Esophagus squamous epithelium (tissue), 5 donors: ENCODE measurements at regions not wholly inside any gene's neighbourhood (a gene's known extent, or its start where the extent isn't known, plus 50 kb on each side); places are given as distances from the start of the nearest gene placed in this dataset.

Experiments
- DNase-seq: peaks from one replicate; lab custom pipeline; 2025; lab: John Stamatoyannopoulos, UW
- H3K27ac ChIP-seq, 4 donors: fragments of 200-600 bp; sonication (generic); one replicate each; pipeline ENCODE4 v1.5.1; 2016 to 2019; ENCODE audit warnings: mild to moderate bottlenecking in 1 of 4
- H3K27me3 ChIP-seq, 4 donors: fragments of 200-600 bp; sonication (generic); 1 replicate in 3 of 4; 2 replicates in 1 of 4; pipeline versions ENCODE4 v1.5.1 to v1.6.0; 2017 to 2021; ENCODE audit warnings: antibody characterized with exemption in 1 of 4
- H3K36me3 ChIP-seq, 3 donors: fragments of 200-600 bp; sonication (generic); one replicate each; pipeline ENCODE4 v1.5.1; 2016 to 2019
- H3K4me1 ChIP-seq, 3 donors: fragments of 200-600 bp; sonication (generic); one replicate each; pipeline ENCODE4 v1.5.1; 2017 to 2019
- H3K4me3 ChIP-seq, 4 donors: fragments of 200-600 bp; sonication (generic); 1 replicate in 3 of 4; 2 replicates in 1 of 4; pipeline ENCODE4 v1.5.1; 2016 to 2019; ENCODE audit warnings: mild to moderate bottlenecking in 2 of 4, moderate library complexity in 1 of 4
- H3K9me3 ChIP-seq, 3 donors: fragments of 200-600 bp; sonication (generic); one replicate each; pipeline ENCODE4 v1.5.1; 2016 to 2019
- POLR2A ChIP-seq, 4 donors: fragments of 450-650 bp; IDR thresholded peaks; one replicate each; pipeline ENCODE4 v1.6.1; 2017; ENCODE audit warnings: antibody characterized with exemption in 4 of 4, mild to moderate bottlenecking in 4 of 4, moderate library complexity in 3 of 4
- WGBS, 2 donors: methylation state at CpG; one replicate each; pipeline ENCODE4 v1.1.5; 2018; 5-methylcytosine and 5-hydroxymethylcytosine counted together
- intact Hi-C: fragments of 100-400 bp; cut with DNase I; formaldehyde crosslinking; loops from one replicate; pipeline ENCODE4 v1.15.0; 2022
- small RNA-seq, 4 donors: library from RNA; depleted of rRNA; stranded (forward); fragments of <200 nt; gene quantifications; one replicate each; pipeline ENCODE3, GENCODE V24; 2016
- TF ChIP-seq, protein P1 (sequence below), 6 experiments: fragments of 450-650 bp in 4 of 6; fragments of 200-600 bp in 2 of 6; sonication (generic) in 2 of 6; IDR thresholded peaks; one replicate each; pipeline ENCODE4 v1.5.1; 2016 to 2019; ENCODE audit warnings: antibody characterized with exemption in 6 of 6, mild to moderate bottlenecking in 4 of 6, moderate library complexity in 4 of 6
- donor health status: DM: yes; HTN: yes; CAD: no.

DNA sequence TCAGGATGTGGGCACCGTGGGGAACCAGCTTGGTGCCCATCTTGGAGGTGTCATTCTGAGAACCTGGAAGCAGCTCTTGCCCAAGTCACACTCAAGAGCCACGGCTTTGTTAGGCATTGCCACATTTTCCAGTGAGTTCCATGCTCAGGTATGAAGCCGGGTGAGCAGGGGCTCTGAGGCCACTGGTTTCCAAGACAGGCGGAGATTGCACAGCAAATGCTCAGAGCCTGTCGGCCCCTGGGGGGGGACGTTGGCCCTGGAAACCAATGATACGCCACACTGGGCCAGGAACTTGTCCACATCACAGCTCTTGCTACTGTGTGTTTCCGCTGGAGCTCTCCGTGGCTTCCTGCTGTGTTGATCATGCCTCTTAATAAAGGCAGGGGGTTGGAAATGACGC lies 52.5 kb upstream of the SALL3 start:
- Histone ChIP-seq H3K36me3 (no peaks in the 10 kb centered on the region), H3K4me3 (no peak overlapping the region), H3K4me1 (no peaks in the 10 kb centered on the region), H3K27ac (no peak overlapping the region), H3K27me3 (peaks cover 0 to 8% (median 0%) of the 10 kb centered on the region in 4 donors), H3K9me3 (no peaks in the 10 kb centered on the region)
- WGBS, 2 donors, result 60 to 65% methylated on average over 2 to 5 of the region's 10 CpGs
- TF ChIP-seq, protein P1, sequence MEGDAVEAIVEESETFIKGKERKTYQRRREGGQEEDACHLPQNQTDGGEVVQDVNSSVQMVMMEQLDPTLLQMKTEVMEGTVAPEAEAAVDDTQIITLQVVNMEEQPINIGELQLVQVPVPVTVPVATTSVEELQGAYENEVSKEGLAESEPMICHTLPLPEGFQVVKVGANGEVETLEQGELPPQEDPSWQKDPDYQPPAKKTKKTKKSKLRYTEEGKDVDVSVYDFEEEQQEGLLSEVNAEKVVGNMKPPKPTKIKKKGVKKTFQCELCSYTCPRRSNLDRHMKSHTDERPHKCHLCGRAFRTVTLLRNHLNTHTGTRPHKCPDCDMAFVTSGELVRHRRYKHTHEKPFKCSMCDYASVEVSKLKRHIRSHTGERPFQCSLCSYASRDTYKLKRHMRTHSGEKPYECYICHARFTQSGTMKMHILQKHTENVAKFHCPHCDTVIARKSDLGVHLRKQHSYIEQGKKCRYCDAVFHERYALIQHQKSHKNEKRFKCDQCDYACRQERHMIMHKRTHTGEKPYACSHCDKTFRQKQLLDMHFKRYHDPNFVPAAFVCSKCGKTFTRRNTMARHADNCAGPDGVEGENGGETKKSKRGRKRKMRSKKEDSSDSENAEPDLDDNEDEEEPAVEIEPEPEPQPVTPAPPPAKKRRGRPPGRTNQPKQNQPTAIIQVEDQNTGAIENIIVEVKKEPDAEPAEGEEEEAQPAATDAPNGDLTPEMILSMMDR (IDR thresholded peaks at IDR 0.05), result no peak
- no peak for TF ChIP-seq POLR2A (IDR thresholded peaks at IDR 0.05)
- no peak for DNase-seq
- intact Hi-C loops, result no loop called here

GRCh38 chr18:78927616-78928015 lies 52.0 kb upstream of the SALL3 start:
- H3K4me1 ChIP-seq, result no peaks in the 10 kb centered on the region
- no peaks in the 10 kb centered on the region for H3K36me3 ChIP-seq
- no peak for TF ChIP-seq POLR2A (IDR thresholded peaks at IDR 0.05)
- TF ChIP-seq, protein P1 (IDR thresholded peaks at IDR 0.05), result no peak
- H3K27me3 ChIP-seq, result peaks cover 0 to 13% (median 0%) of the 10 kb centered on the region in 4 donors
- intact Hi-C loops, result no loop called here
- WGBS, 2 donors, result 81 to 83% methylated on average over 11 of the region's 11 CpGs
- no peaks in the 10 kb centered on the region for H3K9me3 ChIP-seq
- H3K27ac ChIP-seq, result no peak overlapping the region
- DNase-seq, result no peak
- H3K4me3 ChIP-seq, result no peak overlapping the region

DNA sequence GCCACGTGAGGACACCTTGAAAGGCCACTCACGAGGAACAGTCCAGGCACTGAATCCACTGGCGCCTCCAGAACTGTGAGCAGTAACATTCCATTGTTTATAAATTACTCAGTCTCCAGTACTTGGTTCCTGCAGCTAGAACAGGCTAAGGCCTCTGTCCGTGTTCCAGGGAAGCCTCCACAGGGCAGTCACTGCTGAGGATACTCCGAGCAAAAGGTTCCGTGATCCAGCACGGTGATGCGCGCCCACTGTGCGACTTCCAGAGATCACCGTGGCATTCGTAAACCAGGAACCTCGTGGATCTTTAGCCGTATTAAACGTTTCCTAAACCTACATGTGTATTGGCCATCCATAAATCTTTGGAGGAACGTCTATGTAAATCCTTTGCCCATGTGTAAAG lies 51.5 kb upstream of the SALL3 start:
- Histone ChIP-seq H3K4me3 (no peak overlapping the region), H3K9me3 (no peaks in the 10 kb centered on the region), H3K27ac (no peak overlapping the region), H3K27me3 (peaks cover 0 to 14% (median 0%) of the 10 kb centered on the region in 4 donors), H3K36me3 (no peaks in the 10 kb centered on the region), H3K4me1 (no peaks in the 10 kb centered on the region)
- TF ChIP-seq POLR2A (IDR thresholded peaks at IDR 0.05), result no peak
- TF ChIP-seq, protein P1 (IDR thresholded peaks at IDR 0.05), result no peak
- DNase-seq, result no peak
- 85 to 88% methylated on average over 9 to 16 of the region's 16 CpGs for WGBS, 2 donors
- intact Hi-C loops, result no loop called here

- Histone ChIP-seq H3K27me3 (peaks cover 0 to 8% (median 0%) of the 10 kb centered on the region in 4 donors), H3K36me3 (no peaks in the 10 kb centered on the region), H3K4me1 (no peaks in the 10 kb centered on the region), H3K27ac (no peak overlapping the region), H3K9me3 (no peaks in the 10 kb centered on the region), H3K4me3 (no peak overlapping the region)
- WGBS, 2 donors, result 79 to 83% methylated on average over 15 of the region's 15 CpGs
- no peak for DNase-seq
- no peak for TF ChIP-seq POLR2A (IDR thresholded peaks at IDR 0.05)
- TF ChIP-seq, protein P1 (IDR thresholded peaks at IDR 0.05), result no peak
- intact Hi-C loops, result no loop called here
Measured at GRCh38 chr18:78929516-78929915, 50.1 kb upstream of the SALL3 start.

Small RNA genes lying in the stretch of these regions (small RNA-seq; reads per million reads assigned to genes)
- 0 reads per million in 4 donors for gene RF00019
- gene RF00402, result 0 reads per million in 4 donors
- 0 reads per million in 4 donors for gene RNA5SP461
- 0 reads per million in 4 donors for gene RNU6-655P
